K562 (cell line): ENCODE measurements at regions not wholly inside any gene's neighbourhood (a gene's known extent, or its start where the extent isn't known, plus 50 kb on each side); places are given as distances from the start of the nearest gene placed in this dataset.

ENCODE experiments used
- ATAC-seq: fragments of 200-7000 bp; cut with Tn5 transposase; 3 replicates; pipeline ENCODE4 v1.9.1; 2020; ENCODE audit warnings: moderate library complexity
- BruUV-seq: library from RNA; stranded (reverse); fragments of 400-500 nt; replicated peaks from 2 replicates; lab custom pipeline; 2021; lab: Mats Ljungman, UMichigan
- CTCF ChIA-PET: fragments of 300-600 bp; formaldehyde crosslinking; extraction: SDS; loops from one replicate; lab custom pipeline; 2021; ENCODE audit warnings: low intra/inter-chr PET ratio; lab: Yijun Ruan, JAX
- POLR2A ChIA-PET: fragments of 300-600, 350-650 bp; sonication (Branson Sonifier 250); formaldehyde crosslinking; extraction: SDS; loops from one replicate; lab custom pipeline; 2021; ENCODE audit warnings: antibody characterized with exemption, inconsistent platforms; lab: Yijun Ruan, JAX
- DNase-seq, 4 experiments: peaks; one replicate each; pipeline versions ENCODE4 v3.0.0 to v3.0.0-alpha.2; 2011 to 2018; ENCODE audit warnings: low spot score in 3 of 4, mixed read lengths in 3 of 4; ENCODE audit errors: extremely low read depth in 1 of 4
- FAIRE-seq: peaks from 2 replicates; lab custom pipeline; 2011; peaks lifted over from hg19 to GRCh38; lab: Jason Lieb, UNC
- H2AFZ ChIP-seq: 2 replicates; pipeline ENCODE4 v1.6.0; 2011; ENCODE audit warnings: low read depth, low read length, control low read depth, inconsistent platforms
- H3K27ac ChIP-seq: fragments of 200-600 bp; 3 replicates; pipeline ENCODE4 v1.8.0; 2011; ENCODE audit warnings: low read depth, mild to moderate bottlenecking, control low read depth, inconsistent platforms, low read length, moderate library complexity, mixed read lengths; ENCODE audit errors: extremely low read depth
- H3K27me3 ChIP-seq, 2 experiments: fragments of 300-600 bp in 1 of 2; 2 replicates in 1 of 2; 3 replicates in 1 of 2; pipeline versions ENCODE4 v1.6.0 to v1.8.0; 2011; ENCODE audit warnings: inconsistent platforms in 2 of 2, low read length in 2 of 2, mild to moderate bottlenecking in 1 of 2, mixed read lengths in 1 of 2, moderate library complexity in 1 of 2; ENCODE audit not compliant: control insufficient read depth in 2 of 2, insufficient read depth in 2 of 2
- H3K36me3 ChIP-seq: fragments of 300-600 bp; 3 replicates; pipeline ENCODE4 v1.8.0; 2011; ENCODE audit warnings: mild to moderate bottlenecking, low read length, inconsistent platforms; ENCODE audit not compliant: control insufficient read depth, insufficient read depth
- H3K4me1 ChIP-seq, 2 experiments: fragments of 200-600 bp in 1 of 2; replicated peaks in 1 of 2; 2 replicates in 1 of 2; 3 replicates in 1 of 2; pipeline versions ENCODE4 v1.5.1 to v1.8.0; 2011; ENCODE audit warnings: inconsistent platforms in 2 of 2, low read length in 2 of 2, mild to moderate bottlenecking in 1 of 2, mixed read lengths in 1 of 2, moderate library complexity in 1 of 2; ENCODE audit not compliant: control insufficient read depth in 2 of 2, insufficient read depth in 2 of 2
- H3K4me2 ChIP-seq: 2 replicates; pipeline ENCODE4 v1.6.1; 2011; ENCODE audit warnings: low read length, control low read depth, inconsistent platforms, mixed read lengths; ENCODE audit not compliant: insufficient read depth
- H3K4me3 ChIP-seq: fragments of 200-600 bp; sonication (generic), shearing (Covaris generic); 2 replicates; pipeline ENCODE4 v1.5.1; 2016; ENCODE audit warnings: control low read depth, inconsistent platforms
- H3K79me2 ChIP-seq: fragments of 200-600 bp; 3 replicates; pipeline ENCODE4 v1.8.0; 2011; ENCODE audit warnings: low read length, inconsistent platforms; ENCODE audit not compliant: control insufficient read depth, insufficient read depth
- H3K9ac ChIP-seq, 2 experiments: 2 replicates each; pipeline versions ENCODE4 v1.6.0 to v1.6.1; 2011; ENCODE audit warnings: low read depth in 2 of 2, low read length in 2 of 2, control low read depth in 1 of 2, inconsistent platforms in 1 of 2, mild to moderate bottlenecking in 1 of 2, mixed read lengths in 1 of 2; ENCODE audit not compliant: insufficient read depth in 1 of 2
- H3K9me1 ChIP-seq: one replicate; pipeline ENCODE4 v1.6.0; 2011; ENCODE audit warnings: inconsistent platforms, mild to moderate bottlenecking, low read length, moderate library complexity; ENCODE audit not compliant: control insufficient read depth, insufficient read depth
- H3K9me3 ChIP-seq: replicated peaks from 2 replicates; pipeline ENCODE4 v1.5.1; 2011; ENCODE audit warnings: low read depth, low read length, inconsistent platforms; ENCODE audit not compliant: control insufficient read depth, insufficient read depth
- H4K20me1 ChIP-seq: replicated peaks from 2 replicates; pipeline ENCODE4 v1.6.1; 2011; ENCODE audit warnings: low read length, inconsistent platforms, mixed read lengths; ENCODE audit not compliant: control insufficient read depth, insufficient read depth
- ILF3 ChIP-seq: fragments of 450-650 bp; IDR thresholded peaks from 2 replicates; pipeline ENCODE4 v1.6.1; 2018; ENCODE audit warnings: antibody characterized with exemption, mild to moderate bottlenecking, moderate library complexity, borderline replicate concordance
- L3MBTL2 ChIP-seq: fragments of 450-650 bp; IDR thresholded peaks from 2 replicates; pipeline ENCODE4 v1.6.1; 2016; ENCODE audit warnings: mild to moderate bottlenecking, moderate library complexity
- PHF21A ChIP-seq: fragments of 450-650 bp; IDR thresholded peaks from 2 replicates; pipeline ENCODE4 v1.6.1; 2017; ENCODE audit warnings: low read depth, borderline replicate concordance
- RB1 ChIP-seq: fragments of 450-650 bp; IDR thresholded peaks from 2 replicates; pipeline ENCODE4 v1.6.1; 2017; ENCODE audit warnings: low read depth, mild to moderate bottlenecking
- SMC3 ChIP-seq: conservative IDR thresholded peaks from 2 replicates; pipeline ENCODE4 v1.6.1; 2011; ENCODE audit warnings: low read depth, low read length, improper control_type of control experiment; ENCODE audit not compliant: insufficient read depth
- ZNF57 ChIP-seq: fragments of 450-650 bp; formaldehyde crosslinking; IDR thresholded peaks from 2 replicates; pipeline ENCODE4 v1.4.0; 2020; ENCODE audit warnings: mild to moderate bottlenecking, moderate library complexity
- WGBS: fragments of 100-300 bp; shearing (Covaris generic); methylation state at CpG from one replicate; pipeline ENCODE4 v1.1.6; 2016; ENCODE audit warnings: low coverage, mixed read lengths; ENCODE audit not compliant: insufficient coverage; ENCODE audit errors: missing lambda C conversion rate; 5-methylcytosine and 5-hydroxymethylcytosine counted together
- in situ Hi-C: fragments of 300-500 bp; cut with MboI; formaldehyde crosslinking; loops from 4 replicates; pipeline ENCODE4 v1.15.0; 2018; ENCODE audit warnings: inconsistent platforms, mixed read lengths
- intact Hi-C: fragments of 100-400 bp; cut with micrococcal nuclease; formaldehyde crosslinking; loops from 2 replicates; pipeline ENCODE4 v1.14.2; 2022
- TF ChIP-seq, protein P1 (sequence below): fragments of 450-650 bp; IDR thresholded peaks from 2 replicates; pipeline ENCODE4 v1.6.1; 2016; ENCODE audit warnings: mild to moderate bottlenecking
- TF ChIP-seq, protein P2 (sequence below): fragments of 450-650 bp; IDR thresholded peaks from 2 replicates; pipeline ENCODE4 v1.7.1; 2018; ENCODE audit warnings: mild to moderate bottlenecking, low read depth; ENCODE audit not compliant: partially characterized antibody
- TF ChIP-seq, protein P3 (sequence below): fragments of 450-650 bp; IDR thresholded peaks from 2 replicates; pipeline ENCODE4 v1.6.1; 2016; ENCODE audit warnings: low read depth

DNA sequence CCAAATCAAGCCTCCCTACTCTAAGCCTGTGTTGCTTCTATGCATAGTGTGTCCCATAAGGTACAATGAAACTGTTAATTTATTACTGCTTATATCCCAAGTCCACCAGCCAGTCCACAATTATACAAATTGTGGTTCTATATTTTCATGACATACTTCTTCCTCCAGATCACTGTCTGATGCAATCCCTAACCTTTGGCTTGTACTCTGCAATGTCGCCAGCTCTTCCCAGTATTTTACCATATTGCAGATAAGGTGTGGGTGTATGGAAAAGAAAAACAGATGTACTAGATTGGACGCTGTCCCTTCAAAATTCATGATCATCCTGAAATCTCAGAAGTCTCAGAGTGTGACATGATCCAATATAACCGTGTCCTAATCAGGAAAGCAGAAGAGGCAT is 286.2 kb downstream of the GASK1B start:
- Histone ChIP-seq H3K79me2 (no peaks in the 10 kb centered on the region), H3K36me3 (no peaks in the 10 kb centered on the region), H3K4me3 (no peak overlapping the region), H3K27me3 (no peaks in the 10 kb centered on the region), H4K20me1 (no peaks in the 10 kb centered on the region), H3K9me1 (no peaks in the 10 kb centered on the region), H2AFZ (no peak overlapping the region), H3K9ac (no peak overlapping the region), H3K27ac (no peak overlapping the region), H3K4me1 (no peaks in the 10 kb centered on the region), H3K9me3 (no peaks in the 10 kb centered on the region), H3K4me2 (no peak overlapping the region)
- BruUV-seq, result no TSS peak
- ATAC-seq (no peak), DNase-seq (no peak), FAIRE-seq (no peak)
- ChIA-PET POLR2A (no interaction called here), CTCF (no interaction called here)
- WGBS, result 0% methylated on average over 3 of the region's 3 CpGs
- in situ Hi-C loops, result no loop called here
- intact Hi-C loops, result no loop called here
- TF ChIP-seq, protein P1, sequence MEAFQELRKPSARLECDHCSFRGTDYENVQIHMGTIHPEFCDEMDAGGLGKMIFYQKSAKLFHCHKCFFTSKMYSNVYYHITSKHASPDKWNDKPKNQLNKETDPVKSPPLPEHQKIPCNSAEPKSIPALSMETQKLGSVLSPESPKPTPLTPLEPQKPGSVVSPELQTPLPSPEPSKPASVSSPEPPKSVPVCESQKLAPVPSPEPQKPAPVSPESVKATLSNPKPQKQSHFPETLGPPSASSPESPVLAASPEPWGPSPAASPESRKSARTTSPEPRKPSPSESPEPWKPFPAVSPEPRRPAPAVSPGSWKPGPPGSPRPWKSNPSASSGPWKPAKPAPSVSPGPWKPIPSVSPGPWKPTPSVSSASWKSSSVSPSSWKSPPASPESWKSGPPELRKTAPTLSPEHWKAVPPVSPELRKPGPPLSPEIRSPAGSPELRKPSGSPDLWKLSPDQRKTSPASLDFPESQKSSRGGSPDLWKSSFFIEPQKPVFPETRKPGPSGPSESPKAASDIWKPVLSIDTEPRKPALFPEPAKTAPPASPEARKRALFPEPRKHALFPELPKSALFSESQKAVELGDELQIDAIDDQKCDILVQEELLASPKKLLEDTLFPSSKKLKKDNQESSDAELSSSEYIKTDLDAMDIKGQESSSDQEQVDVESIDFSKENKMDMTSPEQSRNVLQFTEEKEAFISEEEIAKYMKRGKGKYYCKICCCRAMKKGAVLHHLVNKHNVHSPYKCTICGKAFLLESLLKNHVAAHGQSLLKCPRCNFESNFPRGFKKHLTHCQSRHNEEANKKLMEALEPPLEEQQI, result no peak
- no peak for TF ChIP-seq ILF3
- TF ChIP-seq PHF21A, result no peak
- no peak for TF ChIP-seq RB1
- TF ChIP-seq, protein P2, sequence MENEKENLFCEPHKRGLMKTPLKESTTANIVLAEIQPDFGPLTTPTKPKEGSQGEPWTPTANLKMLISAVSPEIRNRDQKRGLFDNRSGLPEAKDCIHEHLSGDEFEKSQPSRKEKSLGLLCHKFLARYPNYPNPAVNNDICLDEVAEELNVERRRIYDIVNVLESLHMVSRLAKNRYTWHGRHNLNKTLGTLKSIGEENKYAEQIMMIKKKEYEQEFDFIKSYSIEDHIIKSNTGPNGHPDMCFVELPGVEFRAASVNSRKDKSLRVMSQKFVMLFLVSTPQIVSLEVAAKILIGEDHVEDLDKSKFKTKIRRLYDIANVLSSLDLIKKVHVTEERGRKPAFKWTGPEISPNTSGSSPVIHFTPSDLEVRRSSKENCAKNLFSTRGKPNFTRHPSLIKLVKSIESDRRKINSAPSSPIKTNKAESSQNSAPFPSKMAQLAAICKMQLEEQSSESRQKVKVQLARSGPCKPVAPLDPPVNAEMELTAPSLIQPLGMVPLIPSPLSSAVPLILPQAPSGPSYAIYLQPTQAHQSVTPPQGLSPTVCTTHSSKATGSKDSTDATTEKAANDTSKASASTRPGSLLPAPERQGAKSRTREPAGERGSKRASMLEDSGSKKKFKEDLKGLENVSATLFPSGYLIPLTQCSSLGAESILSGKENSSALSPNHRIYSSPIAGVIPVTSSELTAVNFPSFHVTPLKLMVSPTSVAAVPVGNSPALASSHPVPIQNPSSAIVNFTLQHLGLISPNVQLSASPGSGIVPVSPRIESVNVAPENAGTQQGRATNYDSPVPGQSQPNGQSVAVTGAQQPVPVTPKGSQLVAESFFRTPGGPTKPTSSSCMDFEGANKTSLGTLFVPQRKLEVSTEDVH, result no peak
- no peak for TF ChIP-seq L3MBTL2
- TF ChIP-seq SMC3, result no peak
- TF ChIP-seq ZNF57 (CRISPR knock-in tag), result no peak
- TF ChIP-seq, protein P3, sequence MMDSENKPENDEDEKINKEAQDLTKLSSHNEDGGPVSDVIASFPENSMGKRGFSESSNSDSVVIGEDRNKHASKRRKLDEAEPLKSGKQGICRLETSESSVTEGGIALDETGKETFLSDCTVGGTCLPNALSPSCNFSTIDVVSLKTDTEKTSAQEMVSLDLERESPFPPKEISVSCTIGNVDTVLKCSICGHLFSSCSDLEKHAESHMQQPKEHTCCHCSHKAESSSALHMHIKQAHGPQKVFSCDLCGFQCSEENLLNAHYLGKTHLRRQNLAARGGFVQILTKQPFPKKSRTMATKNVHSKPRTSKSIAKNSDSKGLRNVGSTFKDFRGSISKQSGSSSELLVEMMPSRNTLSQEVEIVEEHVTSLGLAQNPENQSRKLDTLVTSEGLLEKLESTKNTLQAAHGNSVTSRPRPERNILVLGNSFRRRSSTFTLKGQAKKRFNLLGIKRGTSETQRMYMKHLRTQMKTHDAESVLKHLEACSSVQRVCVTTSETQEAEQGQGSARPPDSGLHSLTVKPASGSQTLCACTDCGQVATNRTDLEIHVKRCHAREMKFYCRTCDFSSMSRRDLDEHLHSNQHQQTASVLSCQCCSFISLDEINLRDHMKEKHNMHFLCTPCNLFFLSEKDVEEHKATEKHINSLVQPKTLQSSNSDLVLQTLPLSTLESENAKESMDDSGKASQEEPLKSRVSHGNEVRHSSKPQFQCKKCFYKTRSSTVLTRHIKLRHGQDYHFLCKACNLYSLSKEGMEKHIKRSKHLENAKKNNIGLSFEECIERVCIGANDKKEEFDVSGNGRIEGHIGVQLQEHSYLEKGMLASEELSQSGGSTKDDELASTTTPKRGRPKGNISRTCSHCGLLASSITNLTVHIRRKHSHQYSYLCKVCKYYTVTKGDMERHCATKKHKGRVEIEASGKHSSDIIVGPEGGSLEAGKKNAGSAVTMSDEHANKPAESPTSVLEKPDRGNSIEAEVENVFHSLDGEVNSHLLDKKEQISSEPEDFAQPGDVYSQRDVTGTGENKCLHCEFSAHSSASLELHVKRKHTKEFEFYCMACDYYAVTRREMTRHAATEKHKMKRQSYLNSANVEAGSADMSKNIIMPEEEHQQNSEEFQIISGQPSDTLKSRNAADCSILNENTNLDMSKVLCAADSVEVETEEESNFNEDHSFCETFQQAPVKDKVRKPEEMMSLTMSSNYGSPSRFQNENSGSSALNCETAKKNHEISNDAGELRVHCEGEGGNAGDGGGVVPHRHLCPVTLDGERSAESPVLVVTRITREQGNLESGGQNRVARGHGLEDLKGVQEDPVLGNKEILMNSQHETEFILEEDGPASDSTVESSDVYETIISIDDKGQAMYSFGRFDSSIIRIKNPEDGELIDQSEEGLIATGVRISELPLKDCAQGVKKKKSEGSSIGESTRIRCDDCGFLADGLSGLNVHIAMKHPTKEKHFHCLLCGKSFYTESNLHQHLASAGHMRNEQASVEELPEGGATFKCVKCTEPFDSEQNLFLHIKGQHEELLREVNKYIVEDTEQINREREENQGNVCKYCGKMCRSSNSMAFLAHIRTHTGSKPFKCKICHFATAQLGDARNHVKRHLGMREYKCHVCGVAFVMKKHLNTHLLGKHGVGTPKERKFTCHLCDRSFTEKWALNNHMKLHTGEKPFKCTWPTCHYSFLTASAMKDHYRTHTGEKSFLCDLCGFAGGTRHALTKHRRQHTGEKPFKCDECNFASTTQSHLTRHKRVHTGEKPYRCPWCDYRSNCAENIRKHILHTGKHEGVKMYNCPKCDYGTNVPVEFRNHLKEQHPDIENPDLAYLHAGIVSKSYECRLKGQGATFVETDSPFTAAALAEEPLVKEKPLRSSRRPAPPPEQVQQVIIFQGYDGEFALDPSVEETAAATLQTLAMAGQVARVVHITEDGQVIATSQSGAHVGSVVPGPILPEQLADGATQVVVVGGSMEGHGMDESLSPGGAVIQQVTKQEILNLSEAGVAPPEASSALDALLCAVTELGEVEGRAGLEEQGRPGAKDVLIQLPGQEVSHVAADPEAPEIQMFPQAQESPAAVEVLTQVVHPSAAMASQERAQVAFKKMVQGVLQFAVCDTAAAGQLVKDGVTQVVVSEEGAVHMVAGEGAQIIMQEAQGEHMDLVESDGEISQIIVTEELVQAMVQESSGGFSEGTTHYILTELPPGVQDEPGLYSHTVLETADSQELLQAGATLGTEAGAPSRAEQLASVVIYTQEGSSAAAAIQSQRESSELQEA, result no peak
